Stimulated activated CD4-positive, alpha-beta T cell treated with anti-CD3 and anti-CD28 coated beads, Interleukin-12 subunit alpha, Interleukin-12 subunit beta, amount 100 ng/mL, for 24 hours (primary cell): ENCODE measurements at regions not wholly inside any gene's neighbourhood (a gene's known extent, or its start where the extent isn't known, plus 50 kb on each side); places are given as distances from the start of the nearest gene placed in this dataset.
A peak's percentile ranks its signal among the peaks of the same experiment; 100 is the strongest.
"Not testable (repeated sequence)": the region's sequence is repeated elsewhere in the genome, so short reads cannot be mapped to it uniquely, and the experiment has no call there.

Experiments
- DNase-seq, 2 experiments: peaks; one replicate each; pipeline ENCODE4 v3.0.0-alpha.2; 2020; ENCODE audit warnings: low read depth in 2 of 2

DNA sequence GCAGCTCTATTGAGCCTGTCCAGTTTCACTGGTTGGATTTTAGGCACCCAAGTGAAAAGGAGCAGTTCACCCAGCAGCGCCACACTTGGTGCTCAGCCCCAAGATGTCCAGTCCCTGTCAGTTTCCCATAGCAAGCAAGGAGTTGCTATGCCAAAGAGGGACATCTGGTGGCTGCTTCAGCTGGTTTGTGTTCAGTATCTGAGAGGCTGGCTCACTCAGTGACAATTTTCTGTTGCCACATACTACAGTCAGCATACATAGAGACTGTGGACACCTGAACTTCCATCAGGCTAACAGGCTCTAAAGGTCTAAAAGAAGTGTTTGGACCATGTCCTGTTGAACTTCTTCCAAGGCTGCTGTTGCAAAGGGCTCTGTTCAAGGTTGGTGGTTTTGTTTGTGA lies 453.9 kb downstream of the RPIA start:
- not testable (repeated sequence) for DNase-seq

DNA sequence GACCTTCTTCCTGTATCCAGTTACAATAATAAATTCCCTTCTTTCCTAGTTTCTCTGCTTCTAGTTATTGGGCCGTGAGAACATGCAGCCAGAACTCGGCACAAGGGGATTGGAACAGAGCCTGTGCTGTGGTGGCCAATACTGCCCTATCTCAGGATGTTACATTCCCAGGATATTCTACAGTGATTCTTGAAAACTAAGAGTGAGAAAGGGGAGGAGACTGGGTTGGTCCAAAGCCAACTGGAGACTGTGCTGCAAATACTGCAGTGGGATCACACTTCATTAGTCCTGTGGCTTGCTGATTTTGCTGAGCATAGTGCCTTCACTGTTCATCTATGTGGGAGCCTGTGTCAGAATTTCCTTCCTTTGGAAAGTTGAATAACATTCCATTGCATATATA lies 456.8 kb downstream of the RPIA start:
- DNase-seq: not testable (repeated sequence)

DNA sequence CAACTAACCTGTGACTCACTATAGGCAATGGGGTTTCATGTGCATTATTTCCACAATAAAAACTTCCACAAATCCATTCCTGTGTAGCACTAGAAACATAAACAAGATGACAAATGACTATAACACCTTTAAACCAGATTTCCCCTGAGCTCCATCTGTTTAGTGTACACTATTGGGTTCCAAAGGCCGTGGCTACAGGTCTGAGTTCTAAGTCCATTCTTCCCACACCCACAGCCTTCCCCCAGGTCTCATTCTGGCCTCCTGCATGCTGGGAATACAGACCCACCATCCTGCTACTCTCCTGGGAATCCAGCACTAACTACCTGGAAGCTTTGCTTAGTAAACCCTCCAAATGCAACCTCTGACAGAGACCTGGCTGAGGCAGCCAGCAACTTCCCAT lies 460.2 kb downstream of the RPIA start:
- DNase-seq: not testable (repeated sequence)

DNA sequence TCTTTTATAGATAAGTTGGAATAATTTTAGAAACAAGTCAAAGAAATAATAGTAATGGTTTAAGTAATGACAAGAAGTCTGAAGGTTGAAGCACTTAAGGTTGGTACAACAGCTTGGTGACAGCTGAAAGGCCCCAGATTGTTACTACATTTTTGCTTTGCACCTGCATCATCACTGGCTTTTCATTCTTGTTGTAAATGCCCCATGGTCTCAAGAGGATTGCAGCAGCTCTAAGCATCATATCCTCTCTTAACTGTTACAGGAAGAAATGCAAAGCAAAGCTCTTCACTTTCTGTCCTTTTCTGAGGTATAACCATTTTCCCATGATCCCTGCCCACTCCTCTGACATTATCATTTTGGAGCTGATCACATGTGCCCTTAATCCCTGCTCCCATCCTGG lies 461.0 kb downstream of the RPIA start:
- not testable (repeated sequence) for DNase-seq

DNA sequence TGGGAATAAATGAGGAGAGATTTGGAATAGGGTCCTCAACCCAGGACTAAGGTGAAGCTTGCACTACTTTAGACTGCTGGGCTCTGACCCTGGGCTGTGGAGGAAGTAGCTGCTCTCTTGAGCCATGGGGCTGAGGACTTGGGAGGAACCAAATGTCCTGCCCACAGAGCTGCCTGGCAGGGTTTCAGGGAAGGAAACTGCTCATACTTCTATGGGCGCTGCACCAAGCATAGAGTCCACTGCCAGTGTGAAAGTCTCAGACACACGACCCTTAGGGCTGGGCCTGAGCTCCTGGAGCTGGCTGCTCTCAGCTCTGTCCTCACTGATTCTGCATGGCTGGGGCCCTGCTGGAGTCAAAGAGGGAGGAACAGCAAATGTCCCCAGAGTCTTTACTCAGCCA lies 461.7 kb downstream of the RPIA start:
- DNase-seq: not testable (repeated sequence)

DNA sequence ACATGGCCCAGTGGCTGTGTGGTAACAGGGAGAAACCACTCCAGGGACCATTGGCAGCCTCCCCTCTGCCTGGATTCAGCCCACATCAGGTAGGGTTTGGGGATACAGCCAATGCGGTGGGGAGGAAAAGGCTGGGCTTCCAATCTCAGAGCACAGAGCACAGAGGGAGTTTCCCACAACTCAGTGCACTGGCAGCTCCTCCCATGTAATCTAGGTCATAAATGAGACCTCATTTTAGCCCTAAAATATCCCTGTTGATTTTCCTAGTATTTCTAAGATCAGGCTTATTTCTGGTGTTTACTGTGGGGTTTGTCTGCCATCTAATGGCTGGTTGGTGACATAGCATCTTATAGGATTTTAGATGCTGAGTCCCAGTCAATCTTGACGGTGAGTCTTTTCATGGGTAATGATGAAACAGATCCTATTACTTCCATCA lies 462.8 kb downstream of the RPIA start:
- not testable (repeated sequence) for DNase-seq

DNA sequence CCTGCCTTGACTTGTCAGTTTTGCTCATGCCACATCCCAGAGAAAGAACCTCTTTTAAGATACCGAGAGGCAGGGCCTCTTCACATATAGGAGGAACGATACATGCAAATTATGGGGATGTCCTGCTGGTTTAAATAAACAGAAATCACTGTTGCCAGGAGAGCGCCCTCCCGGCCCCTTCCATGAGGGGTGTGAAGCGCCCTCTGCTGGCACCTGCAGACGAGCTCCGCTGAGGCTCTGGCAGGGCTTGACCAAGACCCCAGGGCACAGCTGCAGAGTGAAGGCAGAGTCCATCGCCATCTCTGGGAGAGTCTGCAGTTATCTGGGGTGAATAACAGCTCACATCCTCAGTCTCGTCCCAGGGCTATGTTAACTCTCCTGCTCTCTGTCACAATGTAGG lies 468.8 kb downstream of the RPIA start:
- DNase-seq: not testable (repeated sequence)

DNA sequence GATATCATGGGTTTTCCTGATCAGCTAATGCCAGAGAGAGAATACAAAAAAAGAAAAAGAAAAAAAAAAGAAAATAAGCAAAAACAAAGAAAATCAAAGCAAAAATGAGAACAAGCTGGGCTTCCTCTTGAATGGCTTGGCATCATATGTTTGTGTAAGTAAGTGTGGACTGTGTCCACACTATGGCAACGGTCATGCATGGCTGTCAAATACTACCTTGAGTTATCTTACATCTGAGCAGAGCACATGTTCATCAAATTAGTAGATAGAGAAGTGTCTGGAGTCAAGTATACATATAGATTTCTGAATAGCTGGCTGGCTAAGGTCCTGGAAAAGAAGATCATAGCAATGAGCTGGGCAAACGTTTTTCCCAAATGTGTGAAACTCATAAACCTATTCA lies 470.2 kb downstream of the RPIA start:
- not testable (repeated sequence) for DNase-seq

DNA sequence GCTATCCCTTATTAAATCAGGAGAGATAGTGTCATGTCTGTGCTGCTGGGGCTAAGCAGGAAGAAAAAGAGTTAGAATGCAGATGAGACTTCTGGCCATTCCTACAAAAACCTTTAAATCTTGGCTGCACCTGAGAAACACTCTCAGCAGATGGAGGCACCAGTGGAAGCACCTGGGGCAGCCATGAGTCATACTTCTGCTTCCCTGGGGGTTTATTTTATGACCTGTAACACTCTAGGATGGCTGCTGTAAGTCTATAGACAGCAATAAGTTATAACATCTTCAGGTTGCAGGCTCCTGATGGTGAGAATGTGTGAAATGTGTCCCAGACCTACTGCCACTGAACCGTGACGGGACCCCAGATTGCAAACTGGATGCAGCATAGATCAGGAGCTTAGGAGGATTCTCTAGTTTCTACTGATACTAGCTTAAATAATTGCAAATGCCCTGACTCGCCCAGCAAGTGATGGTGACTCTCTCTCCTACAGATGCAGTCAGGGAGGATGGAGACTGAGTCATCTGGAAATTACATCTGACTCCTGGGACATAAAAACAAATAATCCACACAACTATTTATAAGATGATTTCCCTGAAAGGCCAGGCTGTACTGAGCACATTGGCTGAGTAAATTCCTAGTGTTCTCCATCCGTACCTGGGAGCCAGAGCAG lies 479.2 kb downstream of the RPIA start:
- not testable (repeated sequence) for DNase-seq

DNA sequence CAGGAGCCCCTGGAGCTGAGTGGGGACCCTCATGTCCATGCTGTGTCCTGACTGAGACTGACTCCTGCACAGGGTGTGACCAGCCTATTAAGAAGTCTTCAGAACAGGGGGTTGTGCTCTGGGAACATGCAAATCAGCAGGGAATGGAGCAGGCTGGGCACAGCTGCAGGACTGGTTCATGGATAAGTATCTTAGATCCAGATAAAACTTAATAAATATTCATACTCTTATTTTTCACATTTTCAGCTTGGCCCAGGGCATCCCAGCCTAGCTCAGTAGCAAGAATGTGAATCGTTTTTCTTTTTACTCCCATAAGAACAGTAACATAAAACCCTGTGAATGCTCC lies 479.7 kb downstream of the RPIA start:
- not testable (repeated sequence) for DNase-seq

DNA sequence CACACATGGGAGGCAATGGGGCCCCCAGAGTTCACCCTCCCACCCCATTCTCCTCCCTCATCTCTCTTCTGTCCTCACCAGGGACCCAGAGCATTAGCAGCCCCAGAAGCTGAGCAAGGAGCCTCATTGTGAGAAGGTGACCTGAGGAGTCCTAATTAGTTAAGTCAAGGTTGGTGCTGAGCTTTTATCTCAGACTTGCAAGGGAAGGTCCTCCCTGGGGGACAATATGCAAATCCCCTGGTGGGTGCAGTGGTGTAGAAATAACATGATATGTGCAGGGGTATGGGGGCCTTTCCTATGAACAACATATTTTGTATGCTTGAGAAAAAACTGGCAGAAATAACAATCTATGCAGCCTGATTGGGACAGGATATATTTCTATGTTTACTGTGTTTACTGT lies 485.5 kb downstream of the RPIA start:
- not testable (repeated sequence) for DNase-seq

DNA sequence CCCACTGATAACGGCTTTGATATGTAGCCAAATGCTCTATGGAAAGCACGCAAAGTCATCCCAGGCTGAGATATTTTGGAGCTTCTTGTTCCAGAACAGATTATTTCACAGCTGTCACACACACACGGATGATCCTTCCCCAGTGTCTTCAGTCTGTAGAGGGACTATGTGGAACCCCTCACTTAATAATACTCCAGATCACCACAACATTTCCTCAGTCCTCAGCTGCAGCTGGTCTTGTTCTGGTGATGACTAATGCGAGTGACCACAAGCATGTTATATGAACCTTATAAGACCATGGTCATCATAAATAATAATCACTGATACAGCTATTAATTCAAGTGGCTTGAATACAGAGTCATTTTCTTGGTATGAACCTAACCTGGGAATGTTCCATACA lies 490.7 kb downstream of the RPIA start:
- not testable (repeated sequence) for DNase-seq

DNA sequence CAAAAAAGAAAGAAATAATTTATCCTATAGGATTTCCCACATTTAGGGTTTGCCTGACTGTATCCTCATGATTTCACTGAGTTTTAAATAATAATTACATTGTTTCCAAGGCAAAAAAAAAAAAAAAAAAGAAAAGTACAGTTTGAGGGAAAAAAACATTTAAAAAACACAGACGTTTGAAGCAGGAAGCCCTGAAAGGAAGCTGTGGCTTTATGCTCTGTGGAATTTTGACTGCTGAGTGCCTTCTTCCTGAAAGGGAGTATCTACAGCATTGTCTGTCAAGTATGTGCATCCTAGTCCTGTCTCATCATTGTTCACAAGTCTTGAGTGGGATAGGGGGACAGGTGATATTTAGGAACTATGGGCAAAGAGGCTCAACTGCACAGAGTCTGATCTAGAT lies 493.3 kb downstream of the RPIA start:
- DNase-seq: not testable (repeated sequence)

DNA sequence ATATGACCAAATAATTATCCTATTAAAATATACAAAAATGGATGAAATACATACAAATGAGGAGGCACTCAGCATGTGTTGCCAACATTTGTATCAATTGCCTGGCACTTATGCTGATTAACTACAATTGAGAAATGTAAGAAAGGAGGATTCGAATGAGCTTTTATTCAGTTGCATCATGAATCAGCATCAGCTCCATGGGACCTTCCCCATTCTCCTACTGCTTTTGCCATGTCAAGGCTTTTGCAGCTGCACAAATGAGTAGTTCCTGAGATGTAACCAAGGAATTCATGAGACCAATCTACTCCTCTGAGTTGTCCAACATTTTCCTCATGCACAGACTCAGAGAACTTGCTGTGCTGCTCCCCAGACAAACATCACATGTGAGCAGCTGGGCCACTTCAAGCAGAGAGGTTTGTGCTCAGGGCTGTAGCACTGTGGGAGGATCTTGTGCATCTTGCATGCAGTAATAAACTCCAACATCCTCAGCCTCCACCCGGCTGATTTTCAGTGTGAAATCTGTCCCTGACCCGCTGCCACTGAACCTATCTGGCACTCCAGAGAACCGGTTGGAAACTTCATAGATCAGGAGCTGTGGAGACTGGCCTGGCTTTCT lies 504.3 kb downstream of the RPIA start:
- not testable (repeated sequence) for DNase-seq

DNA sequence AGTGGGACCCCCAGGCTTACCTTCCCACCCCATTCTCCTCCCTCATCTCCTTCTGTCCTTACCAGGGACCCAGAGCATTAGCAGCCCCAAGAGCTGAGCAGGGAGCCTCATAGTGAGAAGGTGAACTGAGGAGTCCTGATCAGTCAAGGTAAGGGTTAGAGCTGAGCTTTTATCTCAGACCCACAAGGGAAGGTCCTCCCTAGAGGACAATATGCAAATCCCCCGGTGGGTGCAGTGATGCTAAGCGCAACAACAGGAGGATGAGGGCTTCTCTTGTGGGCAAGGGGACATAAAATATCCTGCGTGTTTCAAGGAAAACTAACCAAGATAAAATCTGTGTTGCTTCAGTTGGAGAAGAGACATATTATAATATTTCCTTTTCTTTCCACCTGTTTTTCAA lies 505.2 kb downstream of the RPIA start:
- DNase-seq: not testable (repeated sequence)

DNA sequence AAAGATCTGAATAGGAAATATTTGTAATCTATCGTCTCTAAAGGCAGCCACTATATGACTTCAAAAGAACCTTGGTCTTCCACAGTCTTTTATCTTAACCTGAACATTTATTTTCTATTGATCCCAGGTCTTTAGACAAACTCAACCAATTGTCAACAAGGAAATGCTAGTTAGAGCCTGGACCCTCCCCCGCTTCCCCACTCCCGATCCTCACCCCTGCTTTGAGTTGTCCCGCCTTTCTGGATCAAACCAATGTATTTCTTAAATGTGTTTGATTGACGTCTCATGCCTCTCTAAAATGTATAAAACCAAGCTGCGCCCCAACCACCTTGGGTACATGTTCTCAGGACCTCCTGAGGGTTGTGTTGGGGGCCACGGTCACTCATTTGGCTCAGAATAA lies 506.6 kb downstream of the RPIA start:
- DNase-seq: not testable (repeated sequence)

DNA sequence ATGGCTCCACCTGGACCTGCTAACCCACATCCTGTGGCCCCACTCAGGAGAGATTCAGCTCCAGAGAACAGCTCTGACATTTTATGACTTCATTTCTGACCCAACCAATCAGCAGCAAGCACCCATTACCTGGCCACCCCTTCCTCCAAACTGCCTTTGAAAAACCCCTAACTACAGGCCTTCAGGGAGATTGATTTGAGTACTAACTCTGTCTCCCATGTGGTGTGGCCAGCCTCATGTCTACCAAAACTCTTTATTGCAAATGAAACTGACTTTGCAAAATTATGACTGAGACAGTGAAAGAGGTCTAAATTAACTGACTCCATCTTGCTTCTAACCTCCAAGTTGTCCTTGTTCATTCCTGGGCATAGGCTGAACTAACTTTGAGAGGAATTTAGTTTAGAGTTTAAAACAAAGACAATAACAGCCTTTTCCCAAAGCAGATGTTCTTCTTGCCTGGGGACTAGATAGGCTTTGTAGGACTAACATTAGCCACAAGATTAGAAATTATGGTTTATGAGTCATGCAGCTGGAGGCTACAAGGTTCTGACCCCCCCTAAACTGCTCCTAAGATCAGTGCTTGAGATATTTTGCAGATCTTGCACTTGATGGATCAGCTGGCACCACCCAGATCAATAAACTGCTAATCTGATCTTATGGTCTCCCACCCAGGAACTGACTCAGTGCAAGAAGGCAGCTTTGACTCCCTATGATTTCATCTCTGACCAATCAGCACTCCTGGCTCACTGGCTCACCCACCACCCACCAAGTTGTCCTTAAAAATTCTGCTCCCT lies 508.2 kb downstream of the RPIA start:
- DNase-seq: not testable (repeated sequence)

DNA sequence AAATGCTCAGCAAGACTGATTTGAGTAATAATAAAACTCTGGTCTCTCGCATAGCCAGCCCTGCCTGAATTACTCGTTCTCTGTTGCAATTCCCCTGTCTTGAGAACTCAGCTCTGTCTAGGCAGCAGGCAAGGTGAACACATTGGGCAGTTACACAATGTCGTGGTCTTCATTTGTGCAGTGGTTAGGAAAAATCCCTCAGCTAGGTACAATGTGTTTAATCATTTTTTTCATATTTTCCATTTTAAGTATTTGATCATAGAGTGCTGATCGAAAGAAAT lies 508.7 kb downstream of the RPIA start:
- DNase-seq: not testable (repeated sequence)

DNA sequence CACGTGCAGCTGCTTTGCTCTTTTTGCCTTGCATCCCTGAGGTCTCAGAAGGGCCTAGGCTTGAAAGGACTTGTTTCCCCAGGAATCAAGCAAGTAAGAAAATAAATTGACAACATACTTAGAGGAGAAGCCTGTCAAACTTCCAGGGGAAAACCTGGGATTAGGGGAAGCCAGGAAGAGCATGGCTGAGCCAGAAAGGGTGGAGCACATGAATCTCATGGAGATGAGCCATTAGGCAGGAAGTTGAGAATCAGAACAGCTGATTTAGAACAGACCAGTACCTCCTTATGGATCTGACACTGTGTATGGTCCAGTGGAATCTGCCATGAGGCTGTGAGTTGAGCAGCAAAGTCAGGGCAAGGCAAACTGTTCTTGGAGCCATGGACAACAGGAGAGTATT lies 511.0 kb downstream of the RPIA start:
- not testable (repeated sequence) for DNase-seq

DNA sequence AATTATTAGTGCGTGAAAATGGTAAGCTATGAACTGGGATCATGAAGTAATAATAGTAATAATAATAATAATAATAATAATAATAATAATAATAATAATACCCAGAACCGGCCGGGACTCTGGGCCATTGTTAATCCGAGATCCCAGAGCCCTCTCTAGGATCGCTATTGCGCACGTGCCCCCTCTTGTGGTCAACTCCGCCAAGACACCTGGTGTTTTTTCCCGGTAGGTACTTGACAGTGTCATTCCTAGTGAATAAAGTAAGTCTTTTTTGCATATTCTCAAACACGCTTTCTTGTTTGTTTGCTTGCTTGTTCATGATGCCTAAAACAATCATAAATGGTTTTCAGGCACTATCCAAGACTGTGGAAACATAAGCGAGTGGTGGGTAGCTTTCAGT lies 513.7 kb downstream of the RPIA start:
- peak in 1 of 2 experiments; percentile 44 for DNase-seq

DNA sequence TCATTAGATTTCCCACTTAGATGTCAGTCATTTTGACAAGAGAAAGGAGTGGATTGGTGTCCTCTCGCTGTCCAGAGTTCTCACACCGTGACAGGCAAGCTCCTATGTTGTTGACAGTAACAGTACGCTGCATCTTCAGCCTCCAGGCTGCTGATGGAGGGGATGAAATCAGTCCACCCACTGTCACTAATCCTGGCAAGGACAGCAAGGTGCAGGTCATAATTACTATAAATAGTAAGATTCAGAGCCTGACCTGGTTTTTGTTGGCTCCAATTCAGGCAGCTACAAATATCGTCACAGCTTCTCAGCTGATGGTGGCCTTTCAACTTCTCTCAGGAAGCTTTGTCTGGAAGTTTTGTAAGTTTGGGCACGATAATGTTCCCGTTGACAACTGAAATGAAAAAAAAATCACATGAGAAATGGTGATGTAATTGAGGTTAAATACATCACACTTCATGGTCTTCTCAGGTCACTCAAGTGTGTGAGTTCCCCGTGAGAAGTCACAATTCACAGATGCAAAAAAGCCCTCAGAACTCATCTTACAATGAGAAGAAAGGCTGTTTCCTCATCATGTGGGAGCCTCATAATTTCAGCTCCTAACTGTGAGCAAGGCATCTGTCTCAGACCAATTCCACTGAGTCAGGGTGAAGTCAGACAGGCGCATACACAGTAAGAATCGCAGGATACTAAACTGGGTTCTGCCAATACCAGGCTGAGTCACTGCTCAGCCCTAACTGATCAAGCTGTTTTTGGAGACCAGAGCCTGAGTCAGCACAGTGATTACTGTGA lies 516.9 kb downstream of the RPIA start:
- DNase-seq: not testable (repeated sequence)

DNA sequence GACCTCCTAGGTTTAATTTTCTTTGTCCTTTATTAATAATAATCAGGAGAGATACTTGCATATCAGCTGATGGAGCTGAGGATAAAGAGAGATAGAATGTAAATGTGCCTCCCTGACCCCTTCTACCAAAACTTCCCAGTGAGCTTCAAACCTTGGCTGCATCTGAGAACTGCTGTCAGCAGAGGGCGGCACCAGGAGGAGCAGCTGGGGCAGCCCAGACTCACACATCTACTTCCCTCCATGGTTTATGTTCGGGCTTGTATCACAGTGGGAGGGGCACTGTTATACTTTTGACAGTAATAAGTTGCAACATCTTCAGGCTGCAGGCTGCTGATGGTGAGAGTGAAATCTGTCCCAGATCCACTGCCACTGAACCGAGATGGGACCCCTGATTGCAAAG lies 521.7 kb downstream of the RPIA start:
- not testable (repeated sequence) for DNase-seq
